ENCODE measurements at regions not wholly inside any gene's neighbourhood (a gene's known extent, or its start where the extent isn't known, plus 50 kb on each side); places are given as distances from the start of the nearest gene placed in this dataset.

- DNase-seq, result no peak
Measured at GRCh38 chr18:56112013-56112749, 524.2 kb upstream of the TCF4 start.

- DNase-seq, result no peak
Measured at GRCh38 chr18:56109757-56110156, 521.8 kb upstream of the TCF4 start.

- DNase-seq, result no peak
Measured at GRCh38 chr18:56108478-56109367, 520.7 kb upstream of the TCF4 start.

- DNase-seq, result no peak
Measured at GRCh38 chr18:56107821-56108477, 520.0 kb upstream of the TCF4 start.

GRCh38 chr18:56100090-56100722, 512.2 kb upstream of the TCF4 start:
- no peak for DNase-seq

DNA sequence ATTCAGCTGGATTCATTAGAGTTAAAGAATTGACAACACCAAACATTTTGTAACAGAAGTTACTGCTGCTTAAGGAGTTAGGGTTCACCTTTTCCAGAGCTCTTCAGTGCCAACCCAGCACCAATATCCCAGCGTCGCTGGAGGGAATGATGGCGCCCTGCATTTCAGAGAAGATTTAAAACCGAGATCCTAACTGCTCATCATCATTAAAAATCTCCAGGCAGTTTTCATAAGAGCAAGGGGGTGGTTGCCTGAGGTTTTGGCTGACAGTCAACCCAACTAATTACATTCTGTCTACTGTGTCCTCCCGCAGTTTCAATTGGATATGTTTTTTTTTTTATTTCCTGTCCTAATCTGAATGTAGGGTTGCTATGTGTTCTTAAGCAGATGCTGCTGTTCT, 509.6 kb upstream of the TCF4 start:
- DNase-seq, result no peak

DNA sequence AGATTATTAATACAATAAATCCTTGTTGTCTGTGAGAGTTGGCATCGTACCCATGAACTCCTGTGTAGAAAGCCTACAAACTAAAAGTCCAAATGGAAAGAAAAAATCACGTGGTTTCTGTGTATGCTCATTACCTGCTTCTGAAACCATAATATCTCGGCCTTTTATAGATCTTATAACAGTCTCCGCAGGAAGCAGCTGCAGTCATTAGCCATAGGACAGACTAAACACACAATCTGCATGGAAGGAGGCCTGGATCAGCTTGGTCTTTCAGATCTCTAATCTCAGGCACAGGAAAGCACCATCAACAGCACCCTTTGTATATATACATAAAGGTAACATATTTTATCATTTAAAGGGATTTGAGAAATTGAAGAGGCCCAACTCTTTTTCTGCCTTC, 508.9 kb upstream of the TCF4 start:
- DNase-seq, result no peak

DNA sequence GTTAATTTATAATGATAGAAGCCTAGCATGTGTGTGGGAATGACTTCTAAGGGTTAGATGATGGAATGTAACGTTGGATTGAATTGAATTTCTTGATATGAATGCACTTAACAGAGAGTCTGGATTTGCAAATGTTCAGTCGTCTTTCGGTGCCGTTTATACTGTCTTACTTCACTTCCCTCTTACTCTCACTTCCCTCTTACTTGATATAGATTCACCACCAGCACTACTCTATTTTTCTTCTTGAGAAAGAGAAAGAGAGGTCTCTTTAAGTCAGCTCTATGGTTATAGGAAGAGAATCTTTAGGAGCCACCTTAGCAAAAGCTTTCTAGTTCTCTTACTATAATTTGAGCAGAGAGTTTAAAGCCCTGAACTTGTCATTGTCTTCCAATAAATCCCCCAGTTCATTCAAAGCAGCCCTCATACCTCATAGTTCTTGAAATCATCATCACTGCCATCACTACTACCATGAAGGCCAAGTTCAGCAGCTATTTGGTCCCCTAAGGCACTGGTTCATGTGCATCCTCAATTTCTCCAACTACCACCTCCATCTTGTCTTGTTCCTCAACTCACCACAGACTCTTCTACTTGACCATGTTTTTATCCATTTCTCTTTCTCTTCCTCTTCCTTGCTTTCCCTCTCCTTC, 501.7 kb upstream of the TCF4 start:
- no peak for DNase-seq

GRCh38 chr18:56086786-56087185, 498.8 kb upstream of the TCF4 start:
- no peak for DNase-seq

GRCh38 chr18:56086176-56086575, 498.2 kb upstream of the TCF4 start:
- DNase-seq, result no peak

GRCh38 chr18:56085551-56085950, 497.6 kb upstream of the TCF4 start:
- no peak for DNase-seq

DNA sequence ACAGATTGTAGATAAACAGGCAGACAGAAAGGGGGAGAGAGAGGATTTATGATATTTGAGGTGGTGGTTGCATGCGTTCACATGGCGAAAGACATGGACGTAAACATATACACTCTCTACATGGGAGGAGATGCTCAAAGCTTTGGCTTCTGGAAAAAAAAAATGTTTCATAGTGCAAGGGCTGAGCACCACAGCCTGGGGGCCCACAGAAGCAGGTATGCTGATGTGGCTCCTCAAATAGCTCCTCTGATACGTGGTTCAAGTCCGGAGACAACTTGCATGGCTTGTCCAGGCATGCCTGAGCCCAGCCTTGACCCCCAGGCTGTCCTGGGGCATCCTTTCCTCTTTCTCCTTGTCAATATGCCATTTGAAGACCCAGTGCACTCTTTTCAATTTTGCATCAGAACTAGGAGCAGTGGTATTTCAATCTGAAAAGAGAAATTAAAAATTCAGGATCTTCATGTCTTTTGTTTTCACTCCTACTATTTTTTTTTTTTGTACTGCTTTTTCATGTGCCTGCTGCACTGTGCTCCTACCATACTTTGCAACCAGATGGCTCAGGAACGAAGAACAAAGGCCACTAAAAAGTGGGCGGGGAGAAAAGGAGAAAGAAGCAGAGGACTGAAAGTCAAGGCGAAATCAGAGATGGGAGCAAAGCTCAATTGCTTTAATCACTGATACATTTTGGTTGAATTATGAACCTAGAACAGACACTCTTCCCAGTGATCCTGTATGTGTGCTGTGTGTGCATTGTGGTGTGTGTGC, 495.7 kb upstream of the TCF4 start:
- no peak for DNase-seq

- no peak for DNase-seq
Measured at GRCh38 chr18:56083097-56083521, 495.1 kb upstream of the TCF4 start.

DNA sequence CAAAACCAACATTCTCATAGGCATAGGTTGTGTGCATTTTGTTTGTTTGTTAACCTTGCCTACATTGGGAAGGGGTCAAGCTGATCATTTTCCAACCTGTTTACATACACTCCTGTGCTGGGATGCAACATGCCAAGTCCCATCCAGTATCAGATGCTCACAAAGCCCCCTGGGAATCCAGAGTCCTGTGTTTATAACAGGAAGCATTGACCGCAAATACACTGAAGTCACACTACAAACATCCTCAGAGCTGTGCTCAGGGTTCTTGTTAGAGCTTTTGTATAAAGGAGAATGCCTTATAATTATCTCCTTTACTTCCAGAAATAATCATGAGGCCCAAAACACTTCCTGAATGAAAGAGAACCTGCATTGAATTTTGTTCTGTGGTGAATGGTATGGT, 488.7 kb upstream of the TCF4 start:
- no peak for DNase-seq

DNA sequence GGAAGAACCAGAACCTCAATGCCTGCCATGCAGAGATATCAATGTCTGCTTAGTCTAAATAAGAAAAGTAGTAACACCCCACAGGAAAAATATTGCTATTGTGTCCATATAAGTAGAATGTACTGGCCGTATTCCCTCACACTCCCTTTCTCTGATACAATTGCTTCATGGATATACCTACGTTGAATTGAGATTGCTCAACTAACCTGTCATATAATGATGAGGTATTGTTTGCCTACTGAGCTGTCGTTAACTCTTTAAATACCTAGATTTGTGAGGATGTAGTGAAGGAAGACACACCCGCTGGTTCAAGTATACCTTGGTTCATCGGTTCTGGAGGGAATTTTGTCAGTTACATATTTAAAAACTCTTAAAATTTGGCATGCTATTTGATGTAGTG, 480.7 kb upstream of the TCF4 start:
- no peak for DNase-seq

DNA sequence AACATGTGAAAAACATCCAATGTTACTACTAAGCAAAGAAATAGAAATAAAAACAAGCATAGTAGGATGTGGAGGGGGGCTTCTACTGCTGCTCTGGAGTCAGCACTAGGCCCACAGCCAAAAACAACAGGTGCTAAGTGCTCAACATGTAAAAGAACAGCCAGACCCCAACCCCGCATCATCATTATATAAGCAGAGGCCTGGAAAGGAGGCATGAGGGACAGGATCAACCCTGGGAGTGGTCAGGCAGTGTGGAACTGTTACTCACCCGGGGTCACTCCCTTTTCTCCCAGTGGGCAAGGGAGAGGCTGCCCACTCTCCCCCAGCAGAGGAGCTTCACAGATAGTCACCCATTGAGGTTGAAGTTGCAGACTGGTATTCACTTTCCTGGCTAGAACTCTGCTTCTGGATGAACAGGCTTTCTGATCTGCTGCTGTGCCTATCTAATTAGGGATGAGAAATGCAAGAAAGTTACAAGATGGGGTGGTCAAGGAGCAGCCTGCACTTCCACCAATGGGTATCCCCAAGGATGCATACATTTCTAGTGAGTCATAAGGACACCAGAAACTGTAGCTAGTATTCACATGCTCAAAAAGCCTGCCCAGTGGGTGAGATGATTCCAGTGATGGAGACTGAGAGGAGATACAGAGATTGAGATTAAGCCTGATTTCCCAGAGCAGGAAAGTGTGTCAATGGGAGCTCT, 480.1 kb upstream of the TCF4 start:
- no peak for DNase-seq

DNA sequence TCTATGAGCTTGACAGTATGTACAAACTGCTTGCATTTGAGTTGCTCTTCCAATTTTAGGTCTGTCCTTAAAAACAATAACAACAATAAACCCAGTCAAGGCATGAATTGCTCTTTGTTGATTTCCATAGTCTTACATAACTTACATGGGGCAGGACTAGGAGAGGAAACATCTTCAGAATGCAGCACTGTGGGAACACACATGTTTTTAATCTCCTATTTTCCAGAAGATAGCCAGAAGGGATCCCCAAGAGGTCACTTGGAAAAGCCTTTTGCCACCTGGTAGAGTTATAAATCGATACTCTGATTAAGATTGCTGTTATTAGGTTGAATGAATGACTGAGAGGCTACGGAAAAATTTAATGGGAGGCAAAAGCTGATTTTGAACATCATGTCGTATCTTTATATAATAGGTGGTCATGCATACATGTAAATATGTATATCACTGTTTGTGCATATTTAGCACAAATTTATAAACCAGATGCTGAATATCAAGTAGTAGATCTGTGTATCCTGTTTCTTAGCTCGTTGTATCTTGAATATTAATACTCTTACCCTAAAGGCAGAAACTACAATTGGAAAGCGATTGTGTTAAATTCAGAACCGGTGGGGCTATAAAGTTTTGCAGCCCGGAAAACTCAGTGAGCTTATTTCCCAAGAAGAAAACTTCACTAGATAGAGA, 479.4 kb upstream of the TCF4 start:
- no peak for DNase-seq

GRCh38 chr18:56066524-56067213, 478.7 kb upstream of the TCF4 start:
- DNase-seq, result no peak

GRCh38 chr18:56065086-56065485, 477.1 kb upstream of the TCF4 start:
- no peak for DNase-seq

GRCh38 chr18:56062931-56063330, 474.9 kb upstream of the TCF4 start:
- DNase-seq, result no peak

Measured in CD4-positive, alpha-beta T cell treated with Interferon gamma for 1 hour (primary cell).